Dendritic cell treated with granulocyte-macrophage colony-stimulating factor and Interleukin-4, amounts not matched to agents 40 ng/mL and 50 ng/mL, for 4 days (primary cell): ENCODE measurements at regions not wholly inside any gene's neighbourhood (a gene's known extent, or its start where the extent isn't known, plus 50 kb on each side); places are given as distances from the start of the nearest gene placed in this dataset.
"Not testable (repeated sequence)": the region's sequence is repeated elsewhere in the genome, so short reads cannot be mapped to it uniquely, and the experiment has no call there.

Experiments used
- H3K27ac Mint-ChIP-seq: one replicate; pipeline ENCODE4 v1.8.0; 2022; ENCODE audit warnings: mild to moderate bottlenecking, mixed read lengths
- H3K27me3 Mint-ChIP-seq: one replicate; pipeline ENCODE4 v1.8.0; 2022; ENCODE audit warnings: mild to moderate bottlenecking, mixed read lengths
- H3K36me3 Mint-ChIP-seq: one replicate; pipeline ENCODE4 v1.8.0; 2022; ENCODE audit warnings: low read depth, mixed read lengths
- H3K4me1 Mint-ChIP-seq: one replicate; pipeline ENCODE4 v1.8.0; 2022; ENCODE audit warnings: low read depth, mixed read lengths
- H3K4me3 Mint-ChIP-seq: one replicate; pipeline ENCODE4 v1.8.0; 2022; ENCODE audit warnings: mild to moderate bottlenecking, moderate library complexity, mixed read lengths
- H3K9me3 Mint-ChIP-seq: one replicate; pipeline ENCODE4 v1.8.0; 2022; ENCODE audit warnings: mixed read lengths
- intact Hi-C: fragments of 100-400 bp; cut with micrococcal nuclease; formaldehyde crosslinking; loops from one replicate; pipeline ENCODE4 v1.15.0; 2022

GRCh38 chr3:70611667-70612277, 299.3 kb upstream of the MDFIC2 start:
- H3K27me3 Mint-ChIP-seq, H3K4me3 Mint-ChIP-seq, H3K36me3 Mint-ChIP-seq, H3K27ac Mint-ChIP-seq, intact Hi-C loops, H3K4me1 Mint-ChIP-seq: not testable (repeated sequence)
- peaks cover 24% of the 10 kb centered on the region for H3K9me3 Mint-ChIP-seq

DNA sequence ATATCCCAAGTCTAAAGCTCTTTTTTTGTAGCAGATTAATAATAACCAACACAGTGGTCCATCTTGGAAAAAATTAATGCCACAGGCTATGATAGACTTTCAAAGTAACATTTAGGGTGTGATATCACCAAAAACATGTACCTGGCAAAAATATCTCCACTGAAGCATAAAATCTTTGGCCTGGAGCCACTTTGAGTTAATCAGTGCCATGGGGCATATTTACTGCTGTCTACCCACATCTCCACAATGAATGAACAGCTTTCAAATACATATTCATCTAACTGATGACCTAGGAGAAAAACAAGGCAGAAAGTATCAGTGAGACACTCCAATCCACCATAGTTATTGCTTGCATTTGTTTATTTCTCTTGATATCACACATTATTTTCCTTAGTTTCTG, 296.0 kb upstream of the MDFIC2 start:
- Mint-ChIP-seq H3K27me3 (no peaks in the 10 kb centered on the region), H3K27ac (no peak overlapping the region), H3K4me1 (no peaks in the 10 kb centered on the region), H3K9me3 (no peaks in the 10 kb centered on the region), H3K36me3 (no peaks in the 10 kb centered on the region), H3K4me3 (no peak overlapping the region)
- intact Hi-C loops = no loop called here

- H3K27me3 Mint-ChIP-seq = no peaks in the 10 kb centered on the region
- H3K36me3 Mint-ChIP-seq = no peaks in the 10 kb centered on the region
Measured at GRCh38 chr3:70607469-70607868, 295.0 kb upstream of the MDFIC2 start.

GRCh38 chr3:70606018-70606417, 293.6 kb upstream of the MDFIC2 start:
- H3K36me3 Mint-ChIP-seq = no peaks in the 10 kb centered on the region
- no peaks in the 10 kb centered on the region for H3K27me3 Mint-ChIP-seq
- intact Hi-C loops = no loop called here
- no peak overlapping the region for H3K27ac Mint-ChIP-seq
- H3K4me1 Mint-ChIP-seq = no peaks in the 10 kb centered on the region
- no peaks in the 10 kb centered on the region for H3K9me3 Mint-ChIP-seq
- no peak overlapping the region for H3K4me3 Mint-ChIP-seq

More at GRCh38 chr3:70607469-70607868, 295.0 kb upstream of the MDFIC2 start:
- H3K27ac Mint-ChIP-seq = no peak overlapping the region
- intact Hi-C loops = no loop called here
- no peak overlapping the region for H3K4me3 Mint-ChIP-seq
- no peaks in the 10 kb centered on the region for H3K4me1 Mint-ChIP-seq
- no peaks in the 10 kb centered on the region for H3K9me3 Mint-ChIP-seq

- Mint-ChIP-seq H3K27ac (no peak overlapping the region), H3K9me3 (no peaks in the 10 kb centered on the region), H3K27me3 (no peaks in the 10 kb centered on the region), H3K4me1 (no peaks in the 10 kb centered on the region), H3K4me3 (no peak overlapping the region), H3K36me3 (no peaks in the 10 kb centered on the region)
- intact Hi-C loops = no loop called here
Measured at GRCh38 chr3:70603103-70603502, 290.7 kb upstream of the MDFIC2 start.

GRCh38 chr3:70597312-70597711, 284.9 kb upstream of the MDFIC2 start:
- no peak overlapping the region for H3K4me3 Mint-ChIP-seq
- intact Hi-C loops = no loop called here
- no peaks in the 10 kb centered on the region for H3K9me3 Mint-ChIP-seq
- H3K4me1 Mint-ChIP-seq = no peaks in the 10 kb centered on the region
- no peak overlapping the region for H3K27ac Mint-ChIP-seq
- no peaks in the 10 kb centered on the region for H3K36me3 Mint-ChIP-seq
- H3K27me3 Mint-ChIP-seq = no peaks in the 10 kb centered on the region

DNA sequence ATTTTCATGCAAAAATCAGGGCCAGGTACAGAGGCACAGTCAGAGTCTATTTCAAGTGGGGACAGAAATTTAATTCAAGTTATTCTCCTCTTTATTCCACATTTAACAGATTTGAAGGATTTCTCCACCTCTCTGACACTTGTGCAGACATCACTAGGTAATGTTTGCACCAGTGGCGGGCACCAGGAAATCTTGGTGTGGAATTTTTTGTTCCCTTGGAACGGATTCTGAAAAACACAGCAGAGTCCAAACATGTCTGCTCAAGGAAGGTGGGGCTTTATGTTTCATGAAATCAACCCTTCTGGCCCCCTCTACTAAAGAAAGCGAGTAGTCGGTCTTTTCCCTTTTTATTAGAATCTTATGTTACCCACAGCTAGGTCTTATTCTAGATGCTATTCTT, 271.2 kb upstream of the MDFIC2 start:
- Mint-ChIP-seq H3K27ac (no peak overlapping the region), H3K27me3 (peaks cover 2% of the 10 kb centered on the region), H3K4me3 (no peak overlapping the region), H3K4me1 (no peaks in the 10 kb centered on the region), H3K36me3 (no peaks in the 10 kb centered on the region), H3K9me3 (no peaks in the 10 kb centered on the region)
- intact Hi-C loops = no loop called here

DNA sequence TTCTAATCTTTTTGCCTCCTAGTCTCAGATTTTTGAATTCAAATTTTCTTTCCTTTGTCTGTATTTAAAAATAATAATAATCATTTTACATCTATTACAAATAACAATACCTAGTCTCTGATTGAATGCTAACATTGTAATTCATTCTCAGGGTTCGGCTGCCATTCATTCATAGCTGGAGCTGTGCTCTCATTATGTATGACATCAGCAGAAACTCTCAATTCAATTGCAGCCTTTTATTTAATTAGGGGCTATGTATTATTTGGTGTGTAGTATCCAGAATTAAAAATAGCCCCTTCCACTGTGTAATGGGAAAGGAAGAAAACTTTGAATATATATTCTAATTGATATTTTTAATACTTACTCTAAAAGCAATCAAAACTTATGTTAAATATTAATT, 270.4 kb upstream of the MDFIC2 start:
- Mint-ChIP-seq H3K36me3 (no peaks in the 10 kb centered on the region), H3K9me3 (no peaks in the 10 kb centered on the region), H3K4me3 (no peak overlapping the region), H3K27me3 (peaks cover 2% of the 10 kb centered on the region), H3K27ac (no peak overlapping the region), H3K4me1 (no peaks in the 10 kb centered on the region)
- intact Hi-C loops = no loop called here

- Mint-ChIP-seq H3K4me3 (no peak overlapping the region), H3K4me1 (no peaks in the 10 kb centered on the region), H3K9me3 (no peaks in the 10 kb centered on the region), H3K36me3 (no peaks in the 10 kb centered on the region), H3K27me3 (peaks cover 2% of the 10 kb centered on the region), H3K27ac (no peak overlapping the region)
- intact Hi-C loops = no loop called here
Measured at GRCh38 chr3:70580021-70580420, 267.6 kb upstream of the MDFIC2 start.

DNA sequence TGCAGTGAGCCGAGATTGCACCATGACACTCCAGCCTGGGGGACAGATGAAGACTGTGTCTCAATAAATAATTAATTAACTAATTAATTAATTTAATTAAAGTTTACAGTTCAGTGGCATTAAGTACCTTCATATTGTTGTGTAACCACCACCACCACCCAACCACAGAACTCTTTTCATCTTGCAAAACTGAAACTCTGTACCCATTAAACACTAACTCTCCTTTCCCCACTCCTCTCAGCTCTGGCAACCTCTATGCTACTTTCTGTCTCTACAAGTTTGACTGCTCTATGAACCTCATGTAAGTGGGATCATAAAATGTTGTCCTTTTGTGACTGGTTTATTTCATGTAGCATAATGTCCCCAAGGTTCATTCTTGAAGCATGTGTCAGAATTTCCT, 259.3 kb upstream of the MDFIC2 start:
- Mint-ChIP-seq H3K27me3 (no peaks in the 10 kb centered on the region), H3K36me3 (no peaks in the 10 kb centered on the region), H3K27ac (no peak overlapping the region)

GRCh38 chr3:70570584-70570983, 258.1 kb upstream of the MDFIC2 start:
- Mint-ChIP-seq H3K9me3 (peaks cover 7% of the 10 kb centered on the region), H3K4me3 (no peak overlapping the region), H3K4me1 (peaks cover 12% of the 10 kb centered on the region), H3K27me3 (no peaks in the 10 kb centered on the region), H3K36me3 (no peaks in the 10 kb centered on the region), H3K27ac (no peak overlapping the region)
- intact Hi-C loops = no loop called here

More for the DNA sequence above, 259.3 kb upstream of the MDFIC2 start:
- peaks cover 11% of the 10 kb centered on the region for H3K4me1 Mint-ChIP-seq
- intact Hi-C loops = no loop called here
- no peak overlapping the region for H3K4me3 Mint-ChIP-seq
- peaks cover 7% of the 10 kb centered on the region for H3K9me3 Mint-ChIP-seq

DNA sequence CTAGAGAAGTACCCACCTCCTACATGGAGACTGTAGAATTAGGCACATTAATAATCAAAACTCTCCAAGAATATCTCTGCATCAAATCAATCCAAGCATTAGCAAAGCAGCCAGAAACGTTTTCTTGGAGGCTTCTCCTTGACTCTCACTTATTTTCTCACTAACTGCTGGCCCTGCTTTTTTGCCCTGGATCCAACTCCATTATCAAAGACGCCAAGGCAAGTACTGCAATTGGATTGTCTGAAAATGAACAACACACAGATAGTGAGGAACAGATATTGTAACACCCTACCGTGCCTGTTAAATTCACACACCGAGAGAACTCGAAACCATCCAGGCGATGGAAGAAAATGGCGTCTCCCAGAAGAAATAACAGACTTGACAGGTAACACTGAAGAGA, 256.2 kb upstream of the MDFIC2 start:
- Mint-ChIP-seq H3K27me3 (no peaks in the 10 kb centered on the region), H3K4me1 (peaks cover 12% of the 10 kb centered on the region), H3K36me3 (no peaks in the 10 kb centered on the region), H3K27ac (no peak overlapping the region), H3K4me3 (no peak overlapping the region), H3K9me3 (peaks cover 7% of the 10 kb centered on the region)
- intact Hi-C loops = no loop called here

GRCh38 chr3:70565861-70566260, 253.4 kb upstream of the MDFIC2 start:
- H3K4me1 Mint-ChIP-seq = peaks cover 12% of the 10 kb centered on the region
- H3K27me3 Mint-ChIP-seq = no peaks in the 10 kb centered on the region
- H3K27ac Mint-ChIP-seq = no peak overlapping the region
- H3K4me3 Mint-ChIP-seq = no peak overlapping the region
- intact Hi-C loops = no loop called here
- H3K36me3 Mint-ChIP-seq = no peaks in the 10 kb centered on the region
- peaks cover 7% of the 10 kb centered on the region for H3K9me3 Mint-ChIP-seq

DNA sequence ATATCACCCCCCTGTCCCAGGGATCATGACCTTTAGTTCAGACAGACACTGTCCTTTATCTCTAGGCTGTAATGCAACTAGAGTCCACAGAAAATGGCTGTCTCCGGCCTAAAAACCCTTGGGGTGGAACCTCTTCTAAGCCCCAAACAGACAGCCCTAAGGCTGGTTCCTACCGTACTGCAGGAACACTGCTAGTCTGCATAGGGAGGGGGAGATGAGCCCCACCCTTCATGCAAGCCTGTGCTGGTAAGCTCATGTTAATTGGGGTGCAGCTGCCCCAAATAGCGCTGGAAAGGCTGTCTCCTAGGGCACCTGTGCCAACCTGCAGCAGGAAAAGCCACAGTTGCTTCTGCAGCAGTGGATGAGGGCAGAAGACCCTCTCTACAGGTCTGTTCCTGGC, 252.1 kb upstream of the MDFIC2 start:
- no peaks in the 10 kb centered on the region for H3K27me3 Mint-ChIP-seq
- H3K36me3 Mint-ChIP-seq = no peaks in the 10 kb centered on the region
- no peak overlapping the region for H3K27ac Mint-ChIP-seq
- intact Hi-C loops = no loop called here
- no peak overlapping the region for H3K4me3 Mint-ChIP-seq
- H3K4me1 Mint-ChIP-seq = peaks cover 12% of the 10 kb centered on the region
- peaks cover under 1% of the 10 kb centered on the region for H3K9me3 Mint-ChIP-seq

DNA sequence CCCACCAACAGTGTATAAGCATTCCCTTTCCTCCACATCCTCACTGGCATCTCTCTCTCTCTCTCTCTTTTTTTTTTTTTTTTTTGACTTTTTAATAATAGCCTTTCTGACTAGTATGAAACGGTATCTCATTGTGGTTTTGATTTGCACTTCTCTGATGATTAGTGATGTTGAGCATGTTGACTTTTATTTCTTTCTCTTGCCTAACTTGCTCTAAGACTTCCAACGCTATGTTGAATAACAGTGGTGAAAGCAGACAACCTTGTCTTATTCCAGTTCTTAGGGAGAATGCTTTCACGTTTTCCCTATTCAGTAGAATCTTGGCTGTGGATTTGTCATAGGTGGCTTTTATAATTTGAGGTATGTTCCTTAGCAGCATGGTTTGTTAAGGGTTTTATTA, 249.4 kb upstream of the MDFIC2 start:
- no peak overlapping the region for H3K4me3 Mint-ChIP-seq
- H3K4me1 Mint-ChIP-seq = peaks cover 8% of the 10 kb centered on the region
- H3K27me3 Mint-ChIP-seq = no peaks in the 10 kb centered on the region
- intact Hi-C loops = no loop called here
- H3K9me3 Mint-ChIP-seq = no peaks in the 10 kb centered on the region
- no peak overlapping the region for H3K27ac Mint-ChIP-seq
- no peaks in the 10 kb centered on the region for H3K36me3 Mint-ChIP-seq
